Trophoblast cell (in vitro differentiated cells and primary cell): ENCODE measurements at regions not wholly inside any gene's neighbourhood (a gene's known extent, or its start where the extent isn't known, plus 50 kb on each side); places are given as distances from the start of the nearest gene placed in this dataset.

Experiments used
- DNase-seq, 2 donors: peaks; one replicate each; pipeline ENCODE4 v3.0.0-alpha.2; 2016
- H2AFZ ChIP-seq: 2 replicates; pipeline ENCODE4 v1.6.1; 2013; ENCODE audit warnings: low read length, moderate library complexity, mild to moderate bottlenecking; ENCODE audit not compliant: insufficient read depth, poor library complexity
- H2AK5ac ChIP-seq: 2 replicates; pipeline ENCODE4 v1.6.1; 2013; ENCODE audit warnings: mild to moderate bottlenecking, low read length
- H2BK120ac ChIP-seq: 2 replicates; pipeline ENCODE4 v1.6.1; 2013; ENCODE audit warnings: low read length, mild to moderate bottlenecking, moderate library complexity; ENCODE audit not compliant: insufficient read depth, poor library complexity
- H2BK12ac ChIP-seq: 2 replicates; pipeline ENCODE4 v1.6.1; 2013; ENCODE audit warnings: mild to moderate bottlenecking, low read length, moderate library complexity
- H2BK5ac ChIP-seq: 2 replicates; pipeline ENCODE4 v1.6.1; 2013; ENCODE audit warnings: low read length, low read depth, moderate library complexity, mild to moderate bottlenecking; ENCODE audit not compliant: poor library complexity
- H3K14ac ChIP-seq: 2 replicates; pipeline ENCODE4 v1.6.1; 2013; ENCODE audit warnings: mild to moderate bottlenecking, low read length
- H3K18ac ChIP-seq: 2 replicates; pipeline ENCODE4 v1.6.1; 2013; ENCODE audit warnings: mild to moderate bottlenecking, low read length
- H3K23ac ChIP-seq: 2 replicates; pipeline ENCODE4 v1.6.1; 2013; ENCODE audit warnings: low read length
- H3K27ac ChIP-seq: 2 replicates; pipeline ENCODE4 v1.5.1; 2013; ENCODE audit warnings: low read depth, mild to moderate bottlenecking, inconsistent platforms, low read length, moderate library complexity
- H3K27me3 ChIP-seq: 2 replicates; pipeline ENCODE4 v1.6.1; 2013; ENCODE audit warnings: inconsistent platforms, mild to moderate bottlenecking, low read length, moderate library complexity; ENCODE audit not compliant: insufficient read depth
- H3K36me3 ChIP-seq, 2 experiments: 1 replicate in 1 of 2; 2 replicates in 1 of 2; pipeline ENCODE4 v1.6.1; 2013; ENCODE audit warnings: low read length in 2 of 2, mild to moderate bottlenecking in 2 of 2, moderate library complexity in 1 of 2; ENCODE audit not compliant: insufficient read depth in 2 of 2, control insufficient read depth in 1 of 2
- H3K4ac ChIP-seq: 2 replicates; pipeline ENCODE4 v1.6.1; 2013; ENCODE audit warnings: low read depth, mild to moderate bottlenecking, low read length, moderate library complexity
- H3K4me1 ChIP-seq, 2 experiments: 1 replicate in 1 of 2; 2 replicates in 1 of 2; pipeline ENCODE4 v1.6.1; 2013; ENCODE audit warnings: low read length in 2 of 2, mild to moderate bottlenecking in 2 of 2, moderate library complexity in 1 of 2; ENCODE audit not compliant: insufficient read depth in 2 of 2, control insufficient read depth in 1 of 2
- H3K4me2 ChIP-seq: 2 replicates; pipeline ENCODE4 v1.6.1; 2013; ENCODE audit warnings: inconsistent platforms, mild to moderate bottlenecking, low read length, moderate library complexity
- H3K4me3 ChIP-seq: 2 replicates; pipeline ENCODE4 v1.5.1; 2013; ENCODE audit warnings: mild to moderate bottlenecking, low read depth, low read length, inconsistent platforms
- H3K79me1 ChIP-seq: one replicate; pipeline ENCODE4 v1.6.1; 2013; ENCODE audit warnings: low read length
- H3K79me2 ChIP-seq: 2 replicates; pipeline ENCODE4 v1.6.1; 2013; ENCODE audit warnings: low read length, mild to moderate bottlenecking; ENCODE audit not compliant: control insufficient read depth, insufficient read depth, poor library complexity
- H3K9ac ChIP-seq: 2 replicates; pipeline ENCODE4 v1.6.1; 2013; ENCODE audit warnings: mild to moderate bottlenecking, low read length
- H3K9me3 ChIP-seq: 2 replicates; pipeline ENCODE4 v1.6.1; 2013; ENCODE audit warnings: low read depth, mild to moderate bottlenecking, control low read depth, inconsistent platforms, low read length; ENCODE audit not compliant: insufficient read depth
- H4K12ac ChIP-seq: 2 replicates; pipeline ENCODE4 v1.6.1; 2013; ENCODE audit warnings: low read depth, mild to moderate bottlenecking, low read length, moderate library complexity
- H4K8ac ChIP-seq: 2 replicates; pipeline ENCODE4 v1.6.1; 2013; ENCODE audit warnings: low read depth, mild to moderate bottlenecking, low read length, moderate library complexity
- H4K91ac ChIP-seq: one replicate; pipeline ENCODE4 v1.6.1; 2013; ENCODE audit warnings: low read depth, mild to moderate bottlenecking, low read length, moderate library complexity
- WGBS: extraction: QIAGEN DNeasy Blood & Tissue Kit; methylation state at CpG from one replicate; pipeline ENCODE4 v1.1.7; 2013; ENCODE audit warnings: missing lambda C conversion rate; ENCODE audit not compliant: insufficient read length, insufficient coverage; ENCODE audit errors: extremely low coverage; 5-methylcytosine and 5-hydroxymethylcytosine counted together

- Histone ChIP-seq H2BK120ac (no peak overlapping the region), H4K91ac (peak overlapping the region; percentile 29), H4K12ac (no peak overlapping the region), H3K27ac (no peak overlapping the region), H2AK5ac (no peak overlapping the region), H3K18ac (no peak overlapping the region), H3K79me2 (no peaks in the 10 kb centered on the region), H3K36me3 (no peaks in the 10 kb centered on the region), H3K9me3 (no peaks in the 10 kb centered on the region), H2AFZ (no peak overlapping the region), H2BK12ac (no peak overlapping the region), H4K8ac (no peak overlapping the region), H3K4ac (no peak overlapping the region), H3K27me3 (no peaks in the 10 kb centered on the region), H3K14ac (no peak overlapping the region), H3K23ac (no peak overlapping the region), H3K79me1 (no peaks in the 10 kb centered on the region), H3K4me2 (no peak overlapping the region), H3K4me1 (no peaks in the 10 kb centered on the region), H2BK5ac (no peak overlapping the region), H3K4me3 (no peak overlapping the region), H3K9ac (no peak overlapping the region)
- WGBS, result no CpG with 5 or more reads among the region's 5 CpGs
- no peak for DNase-seq
These were observed 752.6 kb downstream of the MAFB start for GRCh38 chr20:39936401-39936800.

GRCh38 chr20:39935901-39936300 is 753.1 kb downstream of the MAFB start:
- no peak overlapping the region for H2AK5ac ChIP-seq
- H2BK120ac ChIP-seq, result no peak overlapping the region
- no peak overlapping the region for H2BK12ac ChIP-seq
- H3K9ac ChIP-seq, result no peak overlapping the region
- H3K79me2 ChIP-seq, result no peaks in the 10 kb centered on the region
- H3K14ac ChIP-seq, result no peak overlapping the region
- no peak overlapping the region for H4K8ac ChIP-seq
- H3K36me3 ChIP-seq, result no peaks in the 10 kb centered on the region
- H3K79me1 ChIP-seq, result no peaks in the 10 kb centered on the region
- H2AFZ ChIP-seq, result no peak overlapping the region
- no CpG with 5 or more reads among the region's 4 CpGs for WGBS
- H3K4ac ChIP-seq, result no peak overlapping the region
- H3K27ac ChIP-seq, result no peak overlapping the region
- no peak overlapping the region for H4K12ac ChIP-seq
- H3K27me3 ChIP-seq, result no peaks in the 10 kb centered on the region
- H3K9me3 ChIP-seq, result no peaks in the 10 kb centered on the region
- DNase-seq, result no peak
- no peak overlapping the region for H4K91ac ChIP-seq
- H2BK5ac ChIP-seq, result no peak overlapping the region
- H3K18ac ChIP-seq, result no peak overlapping the region
- H3K23ac ChIP-seq, result no peak overlapping the region
- no peaks in the 10 kb centered on the region for H3K4me1 ChIP-seq
- H3K4me3 ChIP-seq, result no peak overlapping the region
- H3K4me2 ChIP-seq, result no peak overlapping the region

- H2AFZ ChIP-seq, result no peak overlapping the region
- no peak overlapping the region for H3K18ac ChIP-seq
- no peak overlapping the region for H4K8ac ChIP-seq
- H3K4me1 ChIP-seq, result no peaks in the 10 kb centered on the region
- H3K36me3 ChIP-seq, result no peaks in the 10 kb centered on the region
- no peak overlapping the region for H3K23ac ChIP-seq
- H3K4ac ChIP-seq, result no peak overlapping the region
- no peak overlapping the region for H2BK120ac ChIP-seq
- no peaks in the 10 kb centered on the region for H3K79me2 ChIP-seq
- no peak overlapping the region for H3K4me3 ChIP-seq
- H3K27me3 ChIP-seq, result no peaks in the 10 kb centered on the region
- H3K4me2 ChIP-seq, result no peak overlapping the region
- no peak overlapping the region for H2BK12ac ChIP-seq
- no peak for DNase-seq
- no peak overlapping the region for H3K14ac ChIP-seq
- no peak overlapping the region for H4K91ac ChIP-seq
- no peak overlapping the region for H2AK5ac ChIP-seq
- H3K79me1 ChIP-seq, result no peaks in the 10 kb centered on the region
- H3K27ac ChIP-seq, result peak overlapping the region; percentile 41
- no peak overlapping the region for H2BK5ac ChIP-seq
- no peak overlapping the region for H3K9ac ChIP-seq
- no CpG with 5 or more reads among the region's 2 CpGs for WGBS
- no peaks in the 10 kb centered on the region for H3K9me3 ChIP-seq
- H4K12ac ChIP-seq, result no peak overlapping the region
These were observed 772.7 kb downstream of the MAFB start for GRCh38 chr20:39916236-39916765.

GRCh38 chr20:39913274-39913673 is 775.8 kb downstream of the MAFB start:
- Histone ChIP-seq H3K4me1 (no peaks in the 10 kb centered on the region), H2AK5ac (no peak overlapping the region), H3K14ac (no peak overlapping the region), H3K27ac (no peak overlapping the region), H2BK120ac (no peak overlapping the region), H4K8ac (no peak overlapping the region), H2AFZ (no peak overlapping the region), H3K4me2 (no peak overlapping the region), H3K18ac (no peak overlapping the region), H3K9ac (no peak overlapping the region), H2BK12ac (no peak overlapping the region), H3K79me2 (no peaks in the 10 kb centered on the region), H3K36me3 (no peaks in the 10 kb centered on the region), H2BK5ac (no peak overlapping the region), H3K4me3 (no peak overlapping the region), H4K91ac (no peak overlapping the region), H3K79me1 (no peaks in the 10 kb centered on the region), H4K12ac (no peak overlapping the region), H3K9me3 (no peaks in the 10 kb centered on the region), H3K23ac (no peak overlapping the region), H3K27me3 (no peaks in the 10 kb centered on the region), H3K4ac (no peak overlapping the region)
- no CpG with 5 or more reads among the region's 3 CpGs for WGBS
- no peak for DNase-seq
